Stimulated activated CD8-positive, alpha-beta memory T cell treated with anti-CD3 and anti-CD28 coated beads, Interleukin-2, amount 100 ng/mL, for 48 hours (primary cell): ENCODE measurements at regions not wholly inside any gene's neighbourhood (a gene's known extent, or its start where the extent isn't known, plus 50 kb on each side); places are given as distances from the start of the nearest gene placed in this dataset.
"Not testable (repeated sequence)": the region's sequence is repeated elsewhere in the genome, so short reads cannot be mapped to it uniquely, and the experiment has no call there.

ENCODE experiments used
- DNase-seq, 2 donors: peaks; one replicate each; pipeline ENCODE4 v3.0.0-alpha.2; 2020; ENCODE audit warnings: low read depth in 2 of 2

DNA sequence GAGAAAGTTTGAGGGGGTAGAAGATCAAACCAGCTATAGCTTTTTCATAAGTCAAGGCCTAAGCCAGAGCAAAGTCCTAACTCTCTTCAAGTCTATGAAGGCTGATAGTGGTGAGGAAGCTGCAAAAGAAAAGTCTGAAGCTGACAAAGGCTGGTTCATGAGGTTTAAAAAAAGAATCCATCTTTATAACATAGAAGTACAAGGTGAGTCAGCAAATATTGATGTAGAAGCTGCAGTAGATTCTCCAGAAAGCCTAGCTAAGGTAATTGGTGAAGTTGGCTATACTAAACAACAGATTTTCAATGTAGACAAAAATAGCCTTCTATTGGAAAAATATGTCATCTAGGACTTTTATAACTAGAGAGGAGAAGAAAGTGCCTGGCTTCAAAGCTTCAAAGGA, 141.4 kb upstream of the ZNF521 start:
- DNase-seq = no peak

DNA sequence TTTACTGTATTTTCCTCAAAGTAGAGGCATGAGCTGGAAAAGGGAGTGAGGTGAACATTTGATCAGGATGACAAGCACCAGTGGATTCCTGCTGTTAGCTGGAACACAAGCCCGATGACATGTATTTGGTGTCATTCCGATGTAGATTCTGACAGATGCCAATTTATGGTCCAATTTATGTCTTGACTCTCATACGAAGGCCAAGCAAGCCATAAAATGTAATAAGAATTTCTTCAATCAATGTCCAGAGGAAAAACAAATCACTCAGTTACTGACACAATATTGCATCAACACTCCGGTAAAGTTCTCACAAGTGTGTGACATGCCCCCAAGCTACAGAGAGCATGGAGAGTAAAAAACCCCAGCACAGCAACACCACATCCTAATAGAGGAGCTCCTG, 138.3 kb upstream of the ZNF521 start:
- DNase-seq = no peak

DNA sequence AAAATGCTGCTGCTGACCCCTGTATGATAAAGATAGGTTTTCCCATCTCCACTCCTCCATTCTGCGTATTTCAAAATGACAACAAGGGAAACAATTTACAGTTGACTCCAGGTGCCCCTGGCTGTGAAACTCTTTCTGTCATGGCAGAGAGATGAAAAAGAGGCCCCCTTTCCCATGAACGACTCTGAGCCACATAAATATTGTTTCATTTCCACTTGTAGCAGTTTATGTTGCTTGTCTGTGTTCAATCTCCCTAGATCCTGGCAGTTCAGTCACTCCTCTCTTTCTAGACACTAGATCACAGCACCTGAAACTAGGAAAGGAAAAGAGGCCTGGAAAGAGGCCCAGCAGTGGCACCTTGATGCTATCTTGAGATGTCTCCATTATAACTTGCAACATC, 121.0 kb upstream of the ZNF521 start:
- no peak for DNase-seq

DNA sequence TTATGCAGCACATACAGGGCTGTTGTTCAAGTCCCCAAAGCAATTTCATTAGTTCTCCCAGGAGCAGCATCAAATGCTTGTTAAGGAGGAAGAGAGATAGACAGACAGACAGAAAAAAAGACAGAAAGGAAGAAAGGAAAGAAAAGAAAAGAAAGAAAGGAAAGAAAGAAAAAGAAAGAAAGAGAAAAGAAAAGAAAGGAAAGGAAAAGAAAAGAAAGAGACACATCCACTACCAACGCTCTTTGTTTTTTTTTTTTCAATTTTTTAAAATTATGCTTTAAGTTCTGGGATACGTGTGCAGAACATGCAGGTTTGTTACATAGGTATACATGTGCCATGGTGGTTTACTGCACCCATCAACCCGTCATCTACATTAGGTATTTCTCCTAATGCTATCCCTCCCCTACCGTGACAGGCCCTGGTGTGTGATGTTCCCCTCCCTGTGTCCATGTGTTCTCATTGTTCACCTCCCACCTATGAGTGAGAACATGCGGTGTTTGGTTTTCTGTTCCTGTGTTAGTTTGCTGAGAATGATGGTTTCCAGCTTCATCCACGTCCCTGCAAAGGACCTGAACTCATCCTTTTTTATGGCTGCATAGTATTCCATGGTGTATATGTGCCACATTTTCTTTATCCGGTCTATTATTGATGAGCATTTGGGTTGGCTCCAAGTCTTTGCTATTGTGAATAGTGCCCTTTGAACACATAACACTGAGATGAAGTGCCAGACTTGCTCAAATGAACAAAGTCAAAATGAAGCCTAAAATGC, 119.0 kb upstream of the ZNF521 start:
- DNase-seq = not testable (repeated sequence)

DNA sequence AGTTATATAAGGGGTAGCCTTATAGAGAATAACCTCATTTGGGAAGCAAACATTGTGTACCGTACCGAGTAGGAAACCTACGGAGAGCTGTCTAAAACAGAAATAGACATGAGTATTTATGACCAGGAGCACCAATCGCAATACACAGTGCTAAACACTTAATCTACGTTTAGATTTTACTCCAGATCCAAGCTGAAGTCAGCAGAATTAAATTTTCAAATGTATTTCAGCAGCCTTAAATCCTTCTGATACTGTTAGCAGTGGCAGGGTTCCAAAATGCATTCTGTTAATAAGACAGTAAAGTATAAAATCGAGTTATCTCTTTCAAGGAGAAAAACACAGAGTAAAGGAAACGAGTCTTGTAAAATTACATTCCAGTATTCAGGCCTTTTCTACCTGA, 118.1 kb upstream of the ZNF521 start:
- no peak for DNase-seq

DNA sequence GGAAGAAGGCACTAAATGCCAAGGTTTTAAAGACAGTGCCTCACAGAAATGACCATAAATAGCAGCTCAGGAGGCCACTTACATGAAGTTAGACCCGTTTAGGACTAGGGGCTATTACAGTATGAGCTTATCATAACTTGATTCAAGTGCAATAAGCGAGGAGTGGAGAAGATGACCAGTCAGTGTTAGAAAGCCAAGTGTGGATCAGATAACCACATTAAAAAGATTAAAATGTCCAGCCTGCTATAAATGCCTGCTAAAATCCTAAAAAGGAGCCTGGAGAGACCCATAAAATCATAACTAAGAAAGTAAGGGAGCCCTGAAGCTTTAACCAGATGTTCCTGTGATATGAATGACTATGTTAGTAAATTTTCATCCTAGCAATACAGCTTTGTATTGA, 117.5 kb upstream of the ZNF521 start:
- no peak for DNase-seq

DNA sequence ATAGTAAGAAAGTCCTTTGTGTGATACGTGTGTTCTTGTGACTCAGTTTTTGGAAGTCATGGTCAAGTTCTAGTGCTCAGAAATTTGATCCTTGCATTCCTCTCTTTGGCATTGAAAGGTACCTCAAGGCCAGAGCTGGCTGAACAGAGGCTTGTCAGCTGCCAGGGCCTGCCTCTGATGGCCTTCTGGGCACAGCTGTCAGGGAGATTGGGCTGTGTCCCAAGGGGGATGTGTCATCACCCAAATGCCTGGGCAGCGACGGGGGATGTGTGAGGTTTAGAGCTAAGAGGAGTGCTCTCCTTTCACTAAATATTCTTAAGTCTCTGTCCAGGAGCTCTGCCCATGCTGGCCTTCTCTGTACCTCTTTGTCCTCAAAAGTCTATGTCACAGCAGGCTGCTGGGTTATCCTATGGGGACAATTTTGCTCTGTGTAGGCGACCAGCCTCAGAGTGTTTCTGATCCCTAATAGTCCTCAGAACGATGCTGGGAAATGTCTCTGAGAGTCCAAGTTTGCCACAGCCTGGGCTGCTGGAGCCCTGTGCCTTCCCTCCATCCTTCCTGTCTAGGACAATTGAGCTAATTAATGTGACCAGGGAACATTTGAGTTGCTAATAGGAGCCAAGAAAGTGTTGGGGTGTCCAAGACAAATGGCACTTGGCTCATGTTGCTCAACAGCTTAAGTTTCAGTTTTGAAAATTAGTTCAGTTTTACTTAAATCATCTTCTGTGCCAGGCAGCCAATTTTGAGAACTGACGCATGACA, 115.4 kb upstream of the ZNF521 start:
- DNase-seq = no peak

DNA sequence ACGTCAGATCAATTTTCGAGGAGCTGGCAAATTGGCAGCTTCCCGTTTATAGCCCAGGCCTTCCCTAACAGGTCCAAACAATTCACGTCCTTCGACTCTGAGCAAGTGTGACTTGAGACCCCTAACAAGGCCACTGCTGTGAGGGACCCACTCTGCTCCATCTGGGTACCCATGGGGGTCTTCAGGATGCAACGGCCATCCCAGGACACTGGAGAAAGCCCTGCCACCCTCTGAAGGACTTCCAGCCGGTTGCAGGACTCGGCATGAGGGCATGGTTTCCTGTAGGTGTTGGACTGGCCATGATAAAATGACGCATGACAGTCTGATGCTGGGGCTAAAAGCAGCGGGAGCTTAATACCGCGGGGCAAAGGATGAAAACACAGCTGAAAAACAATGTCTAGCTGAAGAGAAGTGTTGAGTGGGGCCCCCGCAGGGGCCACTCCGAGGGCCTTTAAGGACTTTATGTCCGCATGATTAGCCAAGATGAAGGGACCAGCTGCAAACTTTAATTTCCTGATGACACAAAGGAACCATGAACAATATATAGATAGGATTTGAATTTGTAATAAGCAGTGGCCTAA, 113.3 kb upstream of the ZNF521 start:
- no peak for DNase-seq

DNA sequence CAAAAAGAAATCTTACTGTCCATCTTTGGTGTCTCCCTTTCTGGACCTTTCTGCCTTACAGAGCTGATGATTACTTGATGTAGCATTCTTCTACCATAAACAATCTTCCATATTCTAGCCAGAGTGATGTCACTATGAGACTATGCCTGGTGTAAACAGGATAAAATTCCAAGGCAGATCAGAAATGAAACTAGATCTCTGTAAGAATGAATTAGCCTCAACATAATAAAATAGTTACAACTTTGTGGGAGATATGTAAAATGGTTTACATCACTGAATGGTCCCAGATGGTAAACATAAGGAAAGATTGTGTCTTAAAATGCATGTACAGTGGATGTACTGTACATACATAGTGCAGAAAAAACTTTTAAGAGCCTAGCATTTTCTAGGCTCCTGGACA, 112.3 kb upstream of the ZNF521 start:
- no peak for DNase-seq

DNA sequence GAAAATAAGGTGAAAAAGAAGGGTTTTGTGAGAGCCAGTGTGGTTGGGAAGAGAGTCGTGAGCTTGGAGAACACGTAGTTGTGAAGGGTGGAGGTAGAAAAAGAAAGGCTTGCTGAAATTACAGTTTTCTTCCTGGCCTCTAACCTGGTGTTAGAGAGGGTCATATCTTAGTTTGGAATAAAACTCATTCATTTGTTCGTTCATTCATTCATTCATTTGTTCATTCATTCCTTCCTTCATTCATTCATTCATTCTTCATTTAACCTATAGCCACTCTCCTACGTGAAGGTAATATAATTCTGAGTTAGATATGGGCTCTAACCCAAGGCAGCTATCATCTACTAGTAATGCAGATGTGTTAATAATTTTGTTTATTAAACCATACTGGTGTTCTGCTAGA, 111.8 kb upstream of the ZNF521 start:
- DNase-seq = no peak

DNA sequence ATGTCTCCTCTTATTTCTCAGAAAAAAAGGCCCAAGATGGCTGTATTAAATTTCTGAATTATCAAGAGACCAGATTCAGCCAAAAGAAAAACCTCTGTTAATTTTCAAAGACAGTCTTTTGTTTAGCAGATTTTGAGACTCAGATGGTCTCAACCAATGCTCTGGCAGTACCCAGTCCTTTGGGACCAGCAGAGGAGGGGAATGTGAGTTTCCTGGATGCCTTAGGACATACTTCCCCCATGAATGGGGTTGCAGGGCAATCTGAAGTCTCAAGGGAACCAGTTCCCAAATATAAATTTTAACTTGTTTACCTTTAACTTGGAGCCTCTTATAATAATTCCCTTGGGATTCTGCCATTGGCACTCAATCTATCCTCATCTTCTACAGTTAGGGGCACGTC, 107.8 kb upstream of the ZNF521 start:
- no peak for DNase-seq

DNA sequence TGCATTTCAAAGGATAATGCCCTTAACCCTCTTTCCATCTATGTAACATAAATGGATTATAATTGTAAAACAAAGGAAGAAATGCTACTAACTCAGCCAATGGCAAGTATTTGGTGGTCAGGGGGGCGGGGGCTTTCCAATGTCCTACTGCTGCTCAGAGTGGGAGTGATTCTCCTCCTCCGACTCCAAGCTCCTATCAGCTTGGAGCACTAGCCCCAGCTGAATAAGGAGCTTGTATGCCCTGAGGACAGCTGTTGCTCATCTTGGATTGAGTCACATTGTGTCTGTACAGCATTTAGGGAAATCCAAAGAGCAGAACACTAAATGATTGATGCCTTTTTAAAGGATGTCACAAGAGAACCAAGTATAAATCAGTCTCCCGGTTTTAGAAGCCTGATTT, 105.6 kb upstream of the ZNF521 start:
- DNase-seq = no peak

DNA sequence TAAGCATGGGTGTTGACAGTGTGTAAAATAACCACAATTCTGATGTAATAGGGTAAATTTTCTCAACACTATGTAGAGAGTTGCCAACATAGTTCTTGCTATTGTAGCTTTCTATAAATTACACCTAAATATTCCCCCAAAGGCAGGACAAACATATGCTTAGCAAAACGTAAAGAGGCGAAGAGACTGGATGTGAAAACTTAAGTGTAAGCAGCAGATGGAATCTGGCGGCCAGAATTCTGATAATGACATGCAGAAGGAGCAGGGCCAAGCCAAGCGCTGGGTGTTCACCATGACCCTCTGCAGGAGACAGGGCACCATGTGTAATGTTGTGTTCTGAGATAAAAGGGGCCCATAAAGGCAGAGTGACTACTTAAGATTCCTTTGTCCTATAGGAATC, 105.2 kb upstream of the ZNF521 start:
- no peak for DNase-seq

DNA sequence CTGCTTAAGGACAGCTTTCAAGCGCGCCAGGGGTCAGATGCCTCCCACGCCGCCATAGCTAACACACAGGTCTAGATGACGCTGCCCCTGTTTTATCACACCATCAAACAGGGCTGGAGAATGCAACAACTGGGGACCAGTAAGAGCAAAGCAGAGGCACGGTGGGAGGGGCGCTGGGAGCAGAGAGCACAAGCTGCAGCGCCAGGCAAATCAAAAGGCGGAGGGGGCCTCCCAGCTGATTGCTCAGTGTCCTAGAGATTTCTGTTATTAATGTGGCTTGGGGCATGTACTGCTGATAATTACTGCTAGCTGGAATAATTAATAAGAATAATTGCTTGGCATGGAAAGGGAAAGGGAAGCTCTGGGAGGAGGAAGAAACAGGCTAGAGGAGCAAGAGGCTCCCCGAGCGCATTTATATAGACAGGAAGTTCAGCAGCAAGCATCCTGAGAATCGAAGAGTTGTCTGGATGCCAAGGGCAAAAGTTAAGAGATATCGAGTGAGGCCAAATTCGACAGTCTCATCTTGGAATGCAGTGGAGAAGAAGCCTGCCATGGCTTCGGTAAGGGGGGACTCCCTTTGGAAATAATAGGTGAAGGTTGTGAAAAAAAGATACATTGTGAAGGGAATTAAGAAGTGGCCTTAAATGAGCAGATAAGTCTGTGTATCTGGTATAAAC, 104.5 kb upstream of the ZNF521 start:
- no peak for DNase-seq

DNA sequence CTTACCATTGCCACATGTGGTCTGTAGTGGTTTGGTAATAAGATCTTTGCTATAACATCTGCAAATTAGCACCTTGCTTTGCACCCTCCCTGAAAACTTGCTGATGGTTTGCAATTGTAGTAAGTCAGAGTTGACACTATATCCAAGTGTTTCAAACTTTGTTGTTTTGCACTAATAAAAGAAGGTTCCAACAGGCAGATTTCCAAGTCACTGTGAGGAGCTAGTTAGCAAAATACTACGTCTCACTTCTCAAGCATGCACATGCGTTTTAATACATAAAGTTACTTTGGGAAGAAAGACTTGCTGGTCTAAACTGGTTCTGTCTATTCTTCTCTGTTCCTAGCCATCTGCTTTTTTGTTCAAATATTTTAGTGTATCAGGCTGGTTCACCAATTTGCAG, 103.7 kb upstream of the ZNF521 start:
- DNase-seq = no peak

DNA sequence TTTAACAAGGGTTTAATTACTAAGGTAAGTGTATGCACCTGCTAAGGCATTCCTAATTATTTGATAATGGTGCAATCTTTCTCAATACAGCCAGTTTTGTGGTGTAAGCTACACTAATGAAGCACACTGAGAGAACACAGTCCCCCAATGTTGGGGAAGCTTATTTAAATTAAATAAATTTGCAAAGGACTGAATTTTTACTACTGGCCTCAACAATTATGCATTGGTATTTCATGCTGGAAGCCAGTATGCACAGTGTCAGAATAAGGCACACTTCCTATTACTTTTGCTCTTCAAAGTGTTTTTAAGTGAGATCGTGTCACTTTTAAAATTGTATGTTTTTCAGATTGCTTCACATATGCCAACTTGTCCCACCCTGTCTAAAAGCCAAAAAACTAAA, 103.2 kb upstream of the ZNF521 start:
- no peak for DNase-seq

DNA sequence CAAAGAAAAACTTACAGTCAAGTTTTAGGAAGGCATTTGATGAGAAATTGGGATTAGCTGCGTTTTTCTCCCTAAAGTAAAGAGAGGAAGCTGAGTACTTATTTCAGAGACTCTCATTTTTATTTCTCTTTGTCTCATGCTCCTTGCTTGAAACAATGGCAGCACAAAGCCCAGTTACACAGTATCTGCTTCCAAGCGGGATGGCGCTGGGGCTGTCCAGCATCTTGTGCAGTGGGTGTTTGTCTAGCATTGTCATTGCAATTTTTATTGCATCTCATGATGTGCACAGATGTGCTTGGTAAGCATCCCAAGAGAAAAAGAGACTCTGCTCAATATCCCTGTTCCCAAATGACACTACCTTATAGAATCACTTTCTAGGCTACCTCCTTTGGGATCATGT, 102.8 kb upstream of the ZNF521 start:
- no peak for DNase-seq

DNA sequence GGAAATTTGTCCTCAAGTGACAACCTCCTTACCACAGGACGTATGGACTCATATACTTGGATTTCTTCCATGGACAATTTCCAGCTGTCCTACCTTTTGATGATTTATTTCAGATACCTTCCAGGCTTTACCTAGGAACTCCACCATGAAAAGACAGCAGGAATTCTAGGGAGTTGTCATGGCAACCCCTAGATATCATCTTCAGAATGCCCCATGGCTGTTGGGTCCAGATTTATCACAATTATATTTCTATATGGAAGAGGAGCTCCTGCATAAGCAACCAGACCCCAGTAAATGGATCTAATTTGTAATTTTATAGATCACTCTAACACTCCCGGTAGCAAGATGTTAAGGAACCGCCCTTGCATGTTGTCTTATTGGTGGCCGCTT, 102.3 kb upstream of the ZNF521 start:
- DNase-seq = no peak

DNA sequence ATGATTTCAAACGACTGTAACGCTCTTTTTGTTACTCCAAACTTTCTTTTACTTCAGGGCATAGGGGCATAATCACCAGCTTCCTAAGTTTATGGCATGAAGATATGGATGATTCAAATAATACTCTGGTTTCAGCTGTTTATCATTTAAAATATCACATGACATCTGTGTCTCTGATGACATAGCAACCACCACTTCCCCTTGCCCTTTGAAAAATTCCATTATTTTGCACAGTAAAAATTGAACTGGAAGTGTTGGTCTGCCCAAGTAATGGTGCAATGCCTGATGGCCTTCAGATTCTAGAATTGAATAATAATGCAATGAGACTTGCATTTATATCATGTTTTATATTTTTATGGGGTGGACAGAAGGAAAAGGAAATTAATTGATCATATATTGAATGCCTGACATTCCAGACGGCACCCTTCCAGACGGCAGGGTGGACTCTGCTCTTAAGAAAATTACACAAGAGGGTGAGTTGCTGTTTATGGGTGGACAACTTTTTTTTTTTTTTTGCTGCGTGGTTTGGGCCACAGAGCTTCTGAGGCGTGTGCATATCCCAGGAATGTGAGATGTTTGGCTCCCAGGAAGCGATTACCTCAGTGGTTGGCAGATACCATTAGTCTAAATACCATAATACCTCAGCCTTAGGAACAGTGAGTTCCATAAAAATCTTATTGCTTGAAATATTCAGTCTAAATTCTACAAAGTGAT, 101.7 kb upstream of the ZNF521 start:
- DNase-seq = no peak

DNA sequence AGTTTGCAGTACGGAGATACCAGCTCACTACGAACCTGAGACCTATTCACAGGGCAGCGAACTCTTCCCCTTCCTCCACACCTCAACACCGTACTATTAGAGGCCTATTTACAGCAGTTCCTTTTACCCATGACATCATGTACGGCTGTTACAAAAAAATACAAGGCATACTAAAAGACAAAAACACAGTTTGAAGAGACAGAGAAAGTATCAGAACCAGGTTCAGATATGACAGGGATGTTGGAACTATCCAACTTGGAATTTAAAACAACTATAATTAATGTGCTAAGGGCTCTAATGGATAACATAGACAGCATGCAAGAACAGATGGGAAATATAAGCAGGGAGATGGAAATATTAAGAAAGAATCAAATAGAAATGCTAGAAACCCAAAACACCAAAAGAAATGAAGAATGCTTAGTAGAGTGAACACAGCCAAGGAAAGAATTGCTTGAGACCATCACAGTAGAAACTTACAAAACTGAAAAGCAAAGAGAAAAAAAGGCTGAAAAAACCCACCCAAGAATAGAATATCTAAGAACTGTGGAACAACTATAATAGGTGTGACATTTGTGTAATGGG, 99.2 kb upstream of the ZNF521 start:
- no peak for DNase-seq

DNA sequence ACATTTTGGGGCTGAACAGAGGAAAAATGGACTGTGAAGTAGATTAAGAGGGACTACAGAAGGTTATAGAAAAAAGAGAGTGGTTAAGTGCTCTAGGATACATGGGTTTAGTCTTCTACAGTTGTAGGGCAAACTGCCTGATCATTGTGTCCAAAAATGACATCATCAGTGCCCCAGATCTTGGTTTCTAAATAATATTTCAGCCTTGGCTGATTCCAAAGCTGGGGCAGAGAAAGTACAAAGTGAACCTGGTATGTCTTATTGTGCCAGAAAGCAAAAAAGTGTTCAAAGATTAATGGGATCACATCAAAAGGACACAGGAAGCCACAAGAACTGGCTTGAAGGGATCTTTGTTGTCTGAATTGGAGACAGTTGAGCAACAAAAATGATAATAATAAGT, 97.1 kb upstream of the ZNF521 start:
- DNase-seq = no peak

DNA sequence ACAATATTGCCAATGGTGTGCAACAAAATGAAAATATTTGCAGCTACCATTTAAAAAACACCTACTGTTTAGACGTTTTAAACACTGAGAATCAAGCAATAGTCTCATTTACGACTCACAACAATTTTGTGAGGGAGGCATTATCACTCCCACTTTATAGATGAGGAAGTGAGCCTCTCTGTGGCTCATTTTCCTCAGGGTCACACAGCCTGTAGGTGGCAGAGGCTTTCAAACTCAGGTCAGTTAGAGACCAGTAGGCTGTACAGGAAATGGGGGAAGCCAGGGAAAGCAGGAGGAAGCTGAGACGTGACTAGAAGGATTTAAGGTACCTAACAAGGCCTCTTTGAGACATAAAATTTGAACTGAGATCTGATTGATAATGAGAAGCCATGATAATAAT, 95.0 kb upstream of the ZNF521 start:
- DNase-seq = no peak
